Activated B cell treated with CpG ODN at 0.5 μM for 24 hours (primary cell): ENCODE measurements at regions not wholly inside any gene's neighbourhood (a gene's known extent, or its start where the extent isn't known, plus 50 kb on each side); places are given as distances from the start of the nearest gene placed in this dataset.

Experiments
- ATAC-seq: fragments of 200-7000 bp; cut with Tn5 transposase; one replicate; pipeline ENCODE4 v1.10.0; 2021; ENCODE audit warnings: low read depth, mild to moderate bottlenecking, moderate library complexity
- CTCF ChIA-PET: fragments of 350-600 bp; sonication (Branson Sonifier 250); formaldehyde crosslinking; loops from one replicate; lab custom pipeline; 2021; ENCODE audit warnings: antibody characterized with exemption; lab: Charles Lee
- POLR2A ChIA-PET: fragments of 350-600 bp; sonication (Branson Sonifier 250); formaldehyde crosslinking; loops from one replicate; lab custom pipeline; 2021; ENCODE audit warnings: antibody characterized with exemption; lab: Charles Lee
- DNase-seq: peaks from one replicate; pipeline ENCODE4 v3.0.0; 2022
- H3K27ac Mint-ChIP-seq: one replicate; pipeline ENCODE4 v1.8.0; 2020; ENCODE audit warnings: mixed read lengths
- H3K27me3 Mint-ChIP-seq: one replicate; pipeline ENCODE4 v1.8.0; 2021; ENCODE audit warnings: mixed read lengths
- H3K36me3 Mint-ChIP-seq: one replicate; pipeline ENCODE4 v1.8.0; 2021; ENCODE audit warnings: low read depth, mixed read lengths
- H3K4me1 Mint-ChIP-seq: one replicate; pipeline ENCODE4 v1.8.0; 2021; ENCODE audit warnings: mixed read lengths
- H3K4me3 Mint-ChIP-seq: one replicate; pipeline ENCODE4 v1.8.0; 2020; ENCODE audit warnings: mild to moderate bottlenecking, mixed read lengths
- H3K9me3 Mint-ChIP-seq: one replicate; pipeline ENCODE4 v1.8.0; 2020; ENCODE audit warnings: mixed read lengths
- CTCF ChIP-seq: fragments of 200-600 bp; IDR thresholded peaks from one replicate; pipeline ENCODE4 v1.8.0; 2022; ENCODE audit warnings: antibody characterized with exemption, mild to moderate bottlenecking
- intact Hi-C: fragments of 100-400 bp; cut with micrococcal nuclease; formaldehyde crosslinking; loops from one replicate; pipeline ENCODE4 v1.15.1; 2024

GRCh38 chr1:98402860-98403259 lies 258.7 kb upstream of the SNX7 start:
- Mint-ChIP-seq H3K4me1 (no peaks in the 10 kb centered on the region), H3K4me3 (no peak overlapping the region), H3K27ac (no peak overlapping the region), H3K9me3 (no peaks in the 10 kb centered on the region), H3K27me3 (no peaks in the 10 kb centered on the region), H3K36me3 (no peaks in the 10 kb centered on the region)
- no peak for TF ChIP-seq CTCF
- ATAC-seq, result no peak
- CTCF ChIA-PET, result no interaction called here
- DNase-seq, result no peak
- intact Hi-C loops, result no loop called here
- POLR2A ChIA-PET, result no interaction called here

DNA sequence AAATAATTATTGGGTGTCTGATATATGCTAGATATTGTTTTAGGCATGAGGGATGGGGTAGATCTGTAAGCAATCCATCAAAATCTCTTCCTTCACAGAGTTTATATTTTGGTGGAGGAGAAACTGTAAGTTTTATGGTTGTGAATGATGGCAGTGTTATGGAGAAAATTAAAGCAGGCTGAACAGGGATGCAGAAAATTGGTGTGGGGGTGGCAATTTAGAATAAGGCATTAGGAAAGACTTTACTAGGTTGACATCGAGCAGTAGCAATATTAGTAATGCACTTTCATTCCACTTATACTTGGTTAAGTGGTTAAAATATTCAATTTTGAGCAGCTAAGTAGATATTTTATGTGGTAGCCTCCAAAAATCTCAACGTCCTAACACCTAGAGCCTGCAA lies 261.1 kb upstream of the SNX7 start:
- no peak for TF ChIP-seq CTCF
- Mint-ChIP-seq H3K27ac (no peak overlapping the region), H3K4me1 (no peaks in the 10 kb centered on the region), H3K9me3 (no peaks in the 10 kb centered on the region), H3K4me3 (no peak overlapping the region), H3K27me3 (no peaks in the 10 kb centered on the region), H3K36me3 (no peaks in the 10 kb centered on the region)
- ChIA-PET POLR2A (no interaction called here), CTCF (no interaction called here)
- DNase-seq, result no peak
- ATAC-seq, result no peak
- intact Hi-C loops, result no loop called here

GRCh38 chr1:98399218-98399617 lies 262.3 kb upstream of the SNX7 start:
- Mint-ChIP-seq H3K36me3 (no peaks in the 10 kb centered on the region), H3K27me3 (no peaks in the 10 kb centered on the region), H3K9me3 (no peaks in the 10 kb centered on the region), H3K4me1 (no peaks in the 10 kb centered on the region), H3K4me3 (no peak overlapping the region), H3K27ac (no peak overlapping the region)
- no peak for TF ChIP-seq CTCF
- DNase-seq (no peak), ATAC-seq (no peak)
- intact Hi-C loops, result no loop called here
- ChIA-PET CTCF (no interaction called here), POLR2A (no interaction called here)

DNA sequence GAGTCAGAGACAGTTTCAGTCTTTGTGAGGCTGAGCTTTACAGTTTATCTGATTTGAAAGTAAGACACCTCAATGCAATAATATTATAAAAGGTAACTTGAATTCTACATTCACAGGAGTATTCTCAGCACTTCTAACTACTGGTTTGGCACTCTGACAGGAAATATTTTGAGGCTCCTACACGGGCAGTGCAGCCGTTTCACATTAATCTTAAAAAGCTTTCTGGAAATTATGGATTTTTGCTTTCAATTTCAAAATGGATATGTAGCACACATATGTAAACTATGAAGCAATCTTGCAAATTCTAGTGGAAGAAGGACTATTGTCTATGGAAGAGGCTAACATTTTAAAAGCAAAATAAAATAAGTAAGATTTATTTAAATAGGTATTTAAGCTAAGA lies 262.9 kb upstream of the SNX7 start:
- no peak overlapping the region for H3K27ac Mint-ChIP-seq
- CTCF ChIA-PET, result no interaction called here
- no peak for DNase-seq
- no peak for ATAC-seq
- H3K9me3 Mint-ChIP-seq, result no peaks in the 10 kb centered on the region
- H3K36me3 Mint-ChIP-seq, result no peaks in the 10 kb centered on the region
- H3K4me1 Mint-ChIP-seq, result no peaks in the 10 kb centered on the region
- no peak for TF ChIP-seq CTCF
- no peaks in the 10 kb centered on the region for H3K27me3 Mint-ChIP-seq
- intact Hi-C loops, result no loop called here
- no peak overlapping the region for H3K4me3 Mint-ChIP-seq
- POLR2A ChIA-PET, result interaction anchor here (0.6 kb wide), 1 partner anchor 33 kb away, joined by 4 read pairs; no protein-coding TSS in a partner anchor

GRCh38 chr1:98398092-98398491 lies 263.4 kb upstream of the SNX7 start:
- Mint-ChIP-seq H3K36me3 (no peaks in the 10 kb centered on the region), H3K4me3 (no peak overlapping the region), H3K27me3 (no peaks in the 10 kb centered on the region), H3K27ac (no peak overlapping the region), H3K4me1 (no peaks in the 10 kb centered on the region), H3K9me3 (no peaks in the 10 kb centered on the region)
- TF ChIP-seq CTCF, result no peak
- DNase-seq (no peak), ATAC-seq (no peak)
- intact Hi-C loops, result no loop called here
- CTCF ChIA-PET, result no interaction called here
- POLR2A ChIA-PET, result interaction anchor here (0.6 kb wide), 1 partner anchor 34 kb away, joined by 4 read pairs; no protein-coding TSS in a partner anchor
